ENCODE measurements at regions not wholly inside any gene's neighbourhood (a gene's known extent, or its start where the extent isn't known, plus 50 kb on each side); places are given as distances from the start of the nearest gene placed in this dataset.

DNA sequence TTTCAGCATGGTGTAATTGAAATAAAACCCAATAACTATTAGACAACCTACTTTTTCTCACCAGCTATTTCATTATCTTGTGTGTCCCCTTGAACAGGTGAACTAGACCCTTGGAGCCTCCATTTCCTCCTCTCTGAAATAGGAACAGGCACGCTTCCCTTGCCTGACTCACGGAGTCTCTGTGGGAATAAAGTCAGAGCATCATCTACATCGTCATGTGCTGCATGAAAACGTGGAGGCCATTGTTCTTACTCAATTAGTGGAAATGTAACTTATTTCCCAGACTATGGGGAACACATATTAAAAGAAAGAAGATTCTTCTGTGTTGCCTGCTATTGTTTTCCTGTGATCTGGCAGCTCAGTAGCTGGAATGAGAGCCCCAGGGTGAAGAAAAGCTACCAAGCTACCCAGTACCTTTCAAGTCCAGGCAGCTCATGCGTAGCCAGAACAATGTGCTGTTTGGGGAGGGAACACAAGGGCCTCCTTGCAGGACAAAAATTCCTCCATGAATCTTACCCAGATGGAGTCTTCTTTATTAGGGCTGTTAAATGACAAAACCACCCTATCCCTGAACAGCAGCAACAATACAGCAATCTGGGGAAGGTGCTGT lies 59.8 kb downstream of the SOX11 start:
- DNase-seq: no peak

DNA sequence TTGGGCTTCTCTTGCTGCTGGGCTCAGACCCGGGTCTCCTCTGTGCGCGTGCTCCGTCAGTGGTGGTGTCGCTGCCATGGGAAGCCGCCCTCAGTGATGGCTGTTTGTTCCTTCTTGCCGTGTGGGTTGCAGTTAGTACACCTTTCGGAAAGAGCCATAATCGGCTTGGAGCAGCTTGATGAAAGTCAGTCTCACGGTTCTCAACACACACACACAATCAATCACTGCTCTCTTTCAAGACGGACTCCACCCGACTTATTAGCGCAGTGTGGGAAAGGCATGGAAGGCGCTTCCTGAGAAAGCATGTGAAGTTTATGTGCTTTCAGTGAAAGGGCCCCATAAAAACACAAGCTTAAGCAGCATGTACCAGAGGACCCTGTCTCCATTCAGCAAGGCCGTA lies 64.1 kb downstream of the SOX11 start:
- no peak for DNase-seq

DNA sequence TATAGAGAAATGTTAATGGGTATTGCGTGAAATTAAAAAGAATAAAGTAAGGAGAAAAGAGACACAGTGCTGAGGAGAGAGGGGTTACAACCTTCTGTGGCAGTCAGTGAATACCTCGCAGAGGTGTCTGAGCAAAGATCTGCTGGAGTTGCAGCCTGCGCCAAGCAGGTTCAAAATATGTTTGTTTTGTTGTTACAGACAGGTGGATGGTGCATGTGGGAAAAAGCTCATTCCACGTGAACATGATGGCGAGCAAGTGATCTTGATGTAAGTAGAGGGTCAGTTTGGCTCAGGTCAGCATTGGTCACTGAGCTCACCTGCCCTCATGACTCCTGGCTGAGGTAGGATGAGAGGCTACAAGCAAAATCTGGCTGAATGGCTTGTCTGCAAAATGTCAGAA lies 66.2 kb downstream of the SOX11 start:
- no peak for DNase-seq

DNA sequence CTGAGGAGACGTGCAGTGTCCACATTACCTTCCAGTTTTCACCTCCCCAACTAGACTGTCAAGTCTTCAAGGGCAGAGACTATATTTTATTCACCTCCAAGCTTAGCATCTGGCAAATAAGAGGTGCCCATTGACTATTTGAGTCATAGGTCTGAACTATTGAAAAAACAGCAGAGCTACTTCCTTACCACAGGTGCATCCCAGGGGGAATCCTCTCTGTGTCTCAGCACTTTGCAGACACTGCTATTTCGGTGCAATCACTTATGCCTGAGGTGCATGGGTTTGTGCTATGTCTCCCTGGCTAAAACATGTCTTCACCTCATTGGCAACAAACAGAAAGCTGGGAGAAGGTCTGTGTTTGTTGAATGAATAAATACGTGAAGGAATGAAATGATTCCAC lies 67.8 kb downstream of the SOX11 start:
- no peak for DNase-seq

- no peak for DNase-seq
Measured at GRCh38 chr2:5763531-5763930, 71.3 kb downstream of the SOX11 start.

DNA sequence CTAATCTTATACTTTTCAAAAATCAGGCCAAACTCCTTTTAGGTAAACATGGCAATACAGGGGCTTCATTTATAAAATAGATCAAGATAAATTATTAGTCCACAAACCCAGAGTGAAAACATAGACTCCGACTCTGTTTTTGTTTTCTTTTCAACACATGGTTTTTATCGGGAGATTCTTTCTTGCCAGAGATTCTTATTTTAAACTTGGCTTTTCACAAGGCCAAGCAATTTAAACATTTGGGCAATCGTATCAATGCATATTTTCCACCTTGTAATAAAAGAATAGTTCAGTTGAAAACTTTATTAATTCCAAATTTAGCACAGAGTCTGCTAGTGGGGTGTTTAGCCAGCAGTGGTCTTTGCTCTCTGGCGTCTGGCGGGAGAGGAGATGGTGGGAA lies 71.9 kb downstream of the SOX11 start:
- no peak for DNase-seq

DNA sequence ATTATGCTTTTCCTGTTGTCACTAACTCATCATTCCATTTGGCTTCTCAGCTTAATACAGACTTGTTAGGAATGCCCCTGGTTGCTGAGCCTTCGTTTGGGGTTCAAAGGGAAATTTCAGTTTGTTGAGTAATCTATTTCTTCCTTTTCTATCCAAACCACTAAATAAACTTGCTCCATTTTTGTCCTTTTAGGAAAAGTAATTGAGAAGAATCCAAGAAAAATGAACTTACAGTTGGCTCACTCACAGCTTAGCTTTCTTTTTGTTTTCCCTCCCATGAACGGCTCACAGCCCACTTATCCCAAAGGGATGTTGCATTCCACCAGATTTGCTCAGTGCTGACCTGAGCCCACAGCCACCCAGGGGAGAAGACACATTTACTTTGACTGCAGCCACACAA lies 73.9 kb downstream of the SOX11 start:
- DNase-seq: no peak

- no peak for DNase-seq
Measured at GRCh38 chr2:5766561-5766960, 74.4 kb downstream of the SOX11 start.

- DNase-seq: no peak
Measured at GRCh38 chr2:5777131-5777535, 84.9 kb downstream of the SOX11 start.

DNA sequence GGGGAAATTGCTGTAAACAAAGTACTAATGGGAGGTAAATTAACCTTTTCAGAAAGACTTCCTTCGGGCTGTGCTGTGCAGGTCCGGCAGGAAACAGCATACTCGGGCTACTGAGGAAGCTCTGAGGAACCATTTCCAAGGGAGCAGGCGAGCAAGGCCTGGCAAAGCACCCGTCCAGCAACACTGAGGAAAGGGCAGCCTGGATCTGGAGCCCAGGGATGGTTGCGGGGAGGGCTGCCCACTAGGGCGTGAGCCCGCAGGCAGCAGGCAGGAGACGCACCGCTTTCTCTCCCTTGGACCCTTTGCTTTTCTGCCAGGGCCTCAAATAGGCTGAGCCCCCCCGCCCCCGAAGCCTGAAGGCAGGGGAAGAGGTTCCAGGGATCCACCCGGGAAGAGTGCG lies 89.5 kb downstream of the SOX11 start:
- DNase-seq: no peak

DNA sequence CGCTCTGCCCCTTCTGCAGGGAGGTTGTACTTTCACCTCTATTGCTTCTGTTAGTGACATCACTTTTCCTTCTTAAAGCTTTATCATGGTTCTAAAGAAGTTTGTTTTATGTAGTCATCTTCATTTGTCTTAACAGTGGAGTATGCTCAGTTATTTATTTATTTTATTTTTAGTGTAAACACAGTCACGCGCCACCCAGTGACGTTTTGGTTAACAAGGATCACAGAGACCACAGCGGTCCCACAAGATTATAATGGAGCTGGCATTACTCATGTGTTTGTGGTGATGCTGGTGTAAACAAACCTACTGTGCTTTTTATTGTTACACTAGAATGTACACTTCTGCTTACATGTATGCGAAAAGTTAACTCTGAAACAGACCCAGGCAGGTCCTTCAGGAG lies 89.9 kb downstream of the SOX11 start:
- DNase-seq: no peak

DNA sequence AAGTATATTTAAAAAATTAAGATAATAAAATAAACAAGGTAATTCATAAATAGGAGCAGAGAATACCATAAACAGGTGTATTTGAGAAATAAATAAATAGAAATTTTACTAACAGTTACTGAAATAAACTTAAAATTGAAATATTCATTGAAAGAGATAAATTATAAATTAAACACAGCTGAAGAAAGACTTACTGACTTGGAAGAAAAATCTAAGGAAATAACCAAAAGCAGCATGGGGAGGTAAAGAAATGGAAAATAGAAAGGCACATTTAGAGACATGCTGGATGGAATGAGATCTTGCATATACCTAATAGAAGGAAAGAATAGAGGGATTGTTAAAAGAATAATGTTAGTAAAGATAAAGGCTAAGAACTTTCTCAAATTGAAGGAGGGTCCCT lies 96.3 kb downstream of the SOX11 start:
- DNase-seq: no peak

- no peak for DNase-seq
Measured at GRCh38 chr2:5791371-5791770, 99.2 kb downstream of the SOX11 start.

DNA sequence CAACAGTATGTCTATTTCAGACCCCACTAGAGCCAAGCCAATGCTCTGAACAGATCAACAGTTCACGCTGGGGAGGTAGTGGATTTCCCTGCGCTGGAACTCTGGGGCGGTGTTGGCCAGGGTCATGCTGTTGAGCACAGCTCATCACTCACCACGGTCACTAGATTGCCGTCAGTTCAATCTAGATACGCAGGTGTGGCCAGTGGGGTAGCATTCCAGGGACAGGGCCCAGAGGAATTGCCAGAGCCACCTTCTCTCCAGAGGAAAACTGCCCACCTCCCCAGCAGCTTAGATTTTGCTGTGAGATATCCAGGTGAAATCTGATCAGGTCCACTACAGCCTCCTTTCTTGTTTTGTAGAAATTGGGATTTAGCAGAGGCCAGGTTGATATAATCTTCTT lies 101.8 kb downstream of the SOX11 start:
- no peak for DNase-seq

DNA sequence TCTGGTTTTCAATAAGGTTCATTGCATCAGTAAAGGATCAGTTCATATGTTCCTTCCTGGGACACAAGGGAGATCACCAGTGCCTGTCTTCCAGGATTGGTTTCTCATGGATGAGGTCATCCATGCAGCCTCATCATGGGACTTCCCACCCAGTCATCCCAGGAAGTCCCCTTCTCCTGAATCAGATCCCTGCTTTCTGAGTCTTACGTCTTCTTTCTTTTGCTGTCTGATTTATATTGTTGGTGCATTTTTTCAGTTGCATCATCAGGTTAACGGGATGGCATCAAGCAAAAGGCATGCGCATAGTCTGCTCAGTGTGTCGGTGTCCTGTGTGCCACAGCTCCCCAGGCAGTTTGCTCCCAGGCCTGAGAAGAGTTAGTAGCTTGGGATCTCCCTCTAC lies 105.9 kb downstream of the SOX11 start:
- no peak for DNase-seq

DNA sequence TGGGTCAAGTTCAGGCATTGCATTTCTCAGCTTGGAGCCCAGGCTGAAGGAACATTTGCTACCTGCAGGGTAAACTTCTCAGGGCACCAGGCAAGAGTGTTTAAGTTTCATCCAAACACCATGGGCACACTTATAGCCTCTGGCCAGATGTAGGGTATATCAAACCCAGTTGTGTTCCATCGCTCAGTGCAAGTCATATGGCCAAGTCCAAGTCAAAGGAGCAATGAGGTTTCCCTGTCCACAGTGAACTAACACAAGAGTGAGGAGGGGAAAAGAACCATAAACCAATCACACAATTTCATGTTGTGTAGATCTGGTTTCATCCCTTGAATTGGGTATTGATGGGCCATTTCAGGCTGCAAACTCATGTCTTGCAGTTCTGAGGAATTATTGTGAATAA lies 107.2 kb downstream of the SOX11 start:
- DNase-seq: no peak

DNA sequence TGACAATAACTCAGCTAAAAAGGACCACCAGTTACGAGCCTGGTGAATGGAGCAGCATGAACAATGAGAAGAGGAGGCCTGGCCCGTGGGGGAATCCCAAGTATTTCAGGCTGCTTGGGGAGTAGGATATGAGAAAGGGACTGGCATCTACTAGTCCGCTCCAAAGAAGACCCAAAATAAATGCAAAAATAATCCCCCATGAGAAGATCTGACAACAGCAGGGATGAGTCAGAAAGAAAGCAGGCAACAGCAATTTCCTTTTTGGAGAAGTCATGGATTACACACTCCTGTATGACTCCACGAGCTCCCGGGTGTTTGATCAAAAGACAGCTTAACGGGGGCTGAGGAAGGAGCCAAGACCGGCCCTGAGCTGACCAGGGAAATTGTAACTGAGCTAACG lies 111.4 kb downstream of the SOX11 start:
- DNase-seq: no peak

DNA sequence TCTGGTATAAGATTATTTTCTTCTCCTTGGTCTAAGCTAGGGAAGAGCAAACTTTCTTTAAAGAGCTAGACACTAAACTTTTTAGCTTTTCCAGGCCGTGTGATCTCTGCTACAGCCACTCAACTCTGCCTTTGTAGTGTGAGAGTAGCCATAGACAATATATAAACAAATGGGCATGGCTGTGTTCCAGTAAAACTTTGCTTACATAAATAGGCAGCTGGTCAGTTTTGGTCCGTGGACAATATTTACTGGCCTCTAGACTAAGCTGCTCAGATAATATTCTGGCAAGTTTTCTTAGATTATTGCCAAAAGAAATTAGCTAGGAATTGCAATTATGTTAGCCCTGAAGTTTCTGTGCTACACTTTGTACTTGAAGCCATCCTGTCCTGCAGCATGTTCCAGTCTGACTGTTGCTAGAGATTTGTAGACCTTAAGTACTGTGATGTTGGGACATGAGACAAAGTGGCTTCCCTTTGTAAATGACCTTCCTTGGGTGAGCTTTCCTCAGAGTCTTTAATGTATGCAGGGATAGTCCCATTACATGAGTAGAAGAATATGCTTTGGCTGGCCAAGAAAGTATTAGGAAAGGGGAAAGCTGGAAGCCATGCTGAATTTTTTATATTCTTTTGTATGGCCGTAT lies 126.9 kb downstream of the SOX11 start:
- DNase-seq: no peak

DNA sequence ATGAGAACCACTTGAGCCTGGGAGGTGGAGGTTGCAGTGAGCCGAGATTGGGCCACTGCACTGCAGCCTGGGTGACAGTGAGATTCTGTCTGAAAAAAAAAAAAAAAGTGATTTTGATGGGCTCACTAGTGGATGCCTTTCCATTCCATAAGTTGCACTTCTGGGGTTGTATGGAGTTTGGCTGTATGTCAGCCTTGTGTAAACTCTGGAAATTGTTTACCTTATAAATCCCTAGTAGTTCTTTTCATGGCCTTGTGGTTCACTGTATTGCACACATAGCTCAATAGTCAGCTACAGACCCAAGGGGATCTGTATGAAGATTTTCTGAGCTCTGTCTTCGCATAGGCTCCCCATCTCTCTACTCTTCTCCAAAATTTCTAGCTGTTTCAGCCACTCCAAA lies 131.9 kb downstream of the SOX11 start:
- no peak for DNase-seq

GRCh38 chr2:5825686-5826085 lies 133.5 kb downstream of the SOX11 start:
- DNase-seq: no peak

- DNase-seq: no peak
Measured at GRCh38 chr2:5826979-5827655, 134.9 kb downstream of the SOX11 start.

- DNase-seq: no peak
Measured at GRCh38 chr2:5834501-5834900, 142.3 kb downstream of the SOX11 start.

- no peak for DNase-seq
Measured at GRCh38 chr2:5839550-5839949, 147.4 kb downstream of the SOX11 start.

- DNase-seq: no peak
Measured at GRCh38 chr2:5841126-5841525, 148.9 kb downstream of the SOX11 start.

DNA sequence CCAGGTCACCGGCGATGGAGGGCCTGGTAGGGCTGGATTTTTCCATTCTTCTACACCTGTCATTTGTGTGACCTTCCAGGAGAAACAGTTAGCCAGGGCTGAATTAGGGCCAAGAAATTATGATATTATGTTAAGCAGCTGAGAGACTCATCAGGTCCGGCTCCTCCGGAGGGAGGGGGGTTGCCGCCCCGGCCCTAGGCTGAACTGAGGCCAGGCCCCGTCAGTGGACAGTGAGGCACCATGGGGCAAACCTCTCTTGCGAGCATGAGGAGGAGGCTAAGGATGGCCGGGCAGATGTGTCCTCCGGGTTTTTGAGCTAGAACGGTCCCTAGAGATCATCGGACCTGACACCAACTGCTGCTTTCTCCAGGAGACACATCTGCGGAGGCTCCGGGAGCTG lies 150.1 kb downstream of the SOX11 start:
- DNase-seq: no peak
